HCT116 (cell line): ENCODE measurements at regions not wholly inside any gene's neighbourhood (a gene's known extent, or its start where the extent isn't known, plus 50 kb on each side); places are given as distances from the start of the nearest gene placed in this dataset.

Source experiments
- CEBPB ChIP-seq: IDR thresholded peaks from 2 replicates; pipeline ENCODE4 v1.6.1; 2012; ENCODE audit warnings: low read depth
- EGR1 ChIP-seq: IDR thresholded peaks from 2 replicates; pipeline ENCODE4 v1.6.1; 2012; ENCODE audit warnings: low read depth
- FOSL1 ChIP-seq: IDR thresholded peaks from 2 replicates; pipeline ENCODE4 v1.6.1; 2012; ENCODE audit warnings: low read depth
- JUND ChIP-seq: IDR thresholded peaks from 2 replicates; pipeline ENCODE4 v1.6.1; 2012
- POLR2A ChIP-seq: IDR thresholded peaks from 2 replicates; pipeline ENCODE4 v1.7.0; 2011; ENCODE audit warnings: borderline replicate concordance; ENCODE audit not compliant: insufficient read depth, insufficient read length; ENCODE audit errors: extremely low read depth
- POLR2AphosphoS5 ChIP-seq: IDR thresholded peaks from 2 replicates; pipeline ENCODE4 v1.6.1; 2011; ENCODE audit warnings: mild to moderate bottlenecking, low read depth, low read length, moderate library complexity
- SIN3A ChIP-seq: IDR thresholded peaks from 2 replicates; pipeline ENCODE4 v1.6.1; 2012; ENCODE audit warnings: low read depth
- TF ChIP-seq, protein P1 (sequence below), 3 experiments: fragments of 200-600 bp in 1 of 3; sonication (generic) in 1 of 3; IDR thresholded peaks in 2 of 3; conservative IDR thresholded peaks in 1 of 3; 2 replicates each; pipeline ENCODE4 v1.5.1; 2012 to 2017; ENCODE audit warnings: low read depth in 2 of 3, low read length in 2 of 3, antibody characterized with exemption in 1 of 3, borderline replicate concordance in 1 of 3, control low read depth in 1 of 3, mild to moderate bottlenecking in 1 of 3, mixed read lengths in 1 of 3, mixed run types in 1 of 3, moderate library complexity in 1 of 3; ENCODE audit not compliant: insufficient read depth in 1 of 3

DNA sequence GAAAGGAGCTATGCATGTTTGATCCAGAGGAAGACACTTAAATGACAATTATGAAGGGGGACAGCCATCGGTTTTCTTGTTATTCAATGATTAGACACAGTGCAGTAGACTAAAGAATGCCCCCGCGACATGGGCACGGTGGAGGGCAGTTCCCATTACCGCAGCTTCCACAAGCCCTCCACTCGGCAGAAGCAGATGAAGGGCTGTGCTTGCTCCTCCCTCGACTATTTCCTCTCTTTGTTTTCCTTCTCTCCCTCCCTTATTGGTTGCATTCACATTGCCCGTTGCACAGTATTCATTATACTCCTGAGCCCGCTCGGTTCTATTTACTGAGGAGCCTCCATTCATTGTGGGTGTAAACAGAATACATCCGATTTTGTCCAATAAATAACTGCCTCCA, 138.8 kb upstream of the RASSF8 start:
- TF ChIP-seq CEBPB (no peak), JUND (no peak), EGR1 (no peak), POLR2A (no peak), POLR2AphosphoS5 (no peak), FOSL1 (no peak), SIN3A (no peak)
- TF ChIP-seq, protein P1, sequence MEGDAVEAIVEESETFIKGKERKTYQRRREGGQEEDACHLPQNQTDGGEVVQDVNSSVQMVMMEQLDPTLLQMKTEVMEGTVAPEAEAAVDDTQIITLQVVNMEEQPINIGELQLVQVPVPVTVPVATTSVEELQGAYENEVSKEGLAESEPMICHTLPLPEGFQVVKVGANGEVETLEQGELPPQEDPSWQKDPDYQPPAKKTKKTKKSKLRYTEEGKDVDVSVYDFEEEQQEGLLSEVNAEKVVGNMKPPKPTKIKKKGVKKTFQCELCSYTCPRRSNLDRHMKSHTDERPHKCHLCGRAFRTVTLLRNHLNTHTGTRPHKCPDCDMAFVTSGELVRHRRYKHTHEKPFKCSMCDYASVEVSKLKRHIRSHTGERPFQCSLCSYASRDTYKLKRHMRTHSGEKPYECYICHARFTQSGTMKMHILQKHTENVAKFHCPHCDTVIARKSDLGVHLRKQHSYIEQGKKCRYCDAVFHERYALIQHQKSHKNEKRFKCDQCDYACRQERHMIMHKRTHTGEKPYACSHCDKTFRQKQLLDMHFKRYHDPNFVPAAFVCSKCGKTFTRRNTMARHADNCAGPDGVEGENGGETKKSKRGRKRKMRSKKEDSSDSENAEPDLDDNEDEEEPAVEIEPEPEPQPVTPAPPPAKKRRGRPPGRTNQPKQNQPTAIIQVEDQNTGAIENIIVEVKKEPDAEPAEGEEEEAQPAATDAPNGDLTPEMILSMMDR (IDR thresholded peaks at IDR 0.05 in 2 of 3, conservative IDR thresholded peaks at IDR 0.05 in 1 of 3; ENCODE audit: borderline replicate concordance in 1 of 3, insufficient read depth in 1 of 3, low read depth in 2 of 3, low read length in 2 of 3): no peak
